Testis (tissue), 2 donors: ENCODE measurements at regions not wholly inside any gene's neighbourhood (a gene's known extent, or its start where the extent isn't known, plus 50 kb on each side); places are given as distances from the start of the nearest gene placed in this dataset.

Source experiments
- DNase-seq: peaks from one replicate; pipeline ENCODE4 v3.0.0-alpha.2; 2019
- H3K27ac ChIP-seq, 2 donors: fragments of 200-600 bp; sonication (generic); one replicate each; pipeline ENCODE4 v1.5.1; 2019
- H3K27me3 ChIP-seq: fragments of 200-600 bp; sonication (generic); one replicate; pipeline ENCODE4 v1.5.1; 2019
- H3K36me3 ChIP-seq: fragments of 200-600 bp; sonication (generic); one replicate; pipeline ENCODE4 v1.5.1; 2017; ENCODE audit warnings: low read depth; ENCODE audit errors: missing control alignments
- H3K4me1 ChIP-seq: fragments of 200-600 bp; sonication (generic); one replicate; pipeline ENCODE4 v1.5.1; 2019
- H3K4me3 ChIP-seq, 2 donors: fragments of 200-600 bp; sonication (generic); one replicate each; pipeline ENCODE4 v1.5.1; 2017 to 2019
- H3K9me3 ChIP-seq: fragments of 200-600 bp; sonication (generic); one replicate; pipeline ENCODE4 v1.5.1; 2017
- CTCF ChIP-seq, 3 experiments: fragments of 450-650 bp in 2 of 3; fragments of 200-600 bp in 1 of 3; sonication (generic) in 1 of 3; IDR thresholded peaks; one replicate each; pipeline ENCODE4 v1.5.1; 2016 to 2019; ENCODE audit warnings: antibody characterized with exemption in 3 of 3, mild to moderate bottlenecking in 2 of 3, moderate library complexity in 1 of 3
- POLR2A ChIP-seq: fragments of 450-650 bp; IDR thresholded peaks from one replicate; pipeline ENCODE4 v1.6.1; 2017; ENCODE audit warnings: antibody characterized with exemption, mild to moderate bottlenecking, moderate library complexity
- WGBS, 2 donors: methylation state at CpG; one replicate each; pipeline ENCODE4 v1.1.5; 2018; 5-methylcytosine and 5-hydroxymethylcytosine counted together
- intact Hi-C: fragments of 100-400 bp; cut with DNase I; formaldehyde crosslinking; loops from one replicate; pipeline ENCODE4 v1.15.1; 2023; ENCODE audit warnings: low total_unique reads

- no peaks in the 10 kb centered on the region for H3K4me1 ChIP-seq
- H3K4me3 ChIP-seq, result no peak overlapping the region
- H3K27me3 ChIP-seq, result no peaks in the 10 kb centered on the region
- H3K36me3 ChIP-seq, result no peaks in the 10 kb centered on the region
- no peaks in the 10 kb centered on the region for H3K9me3 ChIP-seq
- DNase-seq, result no peak
- TF ChIP-seq CTCF (IDR thresholded peaks at IDR 0.05) (no peak), POLR2A (no peak)
- H3K27ac ChIP-seq, result no peak overlapping the region
- intact Hi-C loops, result no loop called here
Observed at GRCh38 chr16:72552654-72553053, 380.7 kb upstream of the PMFBP1 start.

- no peaks in the 10 kb centered on the region for H3K36me3 ChIP-seq
- no peak overlapping the region for H3K27ac ChIP-seq
- no peak for DNase-seq
- H3K27me3 ChIP-seq, result no peaks in the 10 kb centered on the region
- H3K4me3 ChIP-seq, result no peak overlapping the region
- WGBS, 2 donors, result 85 to 100% methylated on average over 1 of the region's 1 CpG
- intact Hi-C loops, result no loop called here
- H3K4me1 ChIP-seq, result no peaks in the 10 kb centered on the region
- H3K9me3 ChIP-seq, result no peaks in the 10 kb centered on the region
- TF ChIP-seq POLR2A (no peak), CTCF (IDR thresholded peaks at IDR 0.05) (no peak)
Observed at GRCh38 chr16:72551649-72552048, 379.7 kb upstream of the PMFBP1 start.

DNA sequence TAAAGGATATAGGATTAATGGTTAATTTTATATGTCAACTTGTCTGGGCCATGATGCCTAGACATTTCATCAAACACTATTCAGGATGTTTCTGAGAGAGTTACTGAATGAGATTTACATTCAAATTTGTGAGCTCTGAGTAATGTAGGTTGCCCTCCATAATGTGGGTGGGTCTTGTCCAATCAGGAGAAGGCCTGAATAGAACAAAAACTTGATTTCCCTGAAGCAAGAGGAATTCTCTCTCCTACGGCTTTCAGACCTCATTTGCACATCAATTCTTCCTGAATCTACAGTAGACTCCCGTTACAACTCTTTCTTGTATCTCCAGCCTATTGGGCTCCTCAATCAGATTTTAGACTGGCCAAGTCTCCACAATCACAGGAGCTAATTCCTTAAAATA, 377.9 kb upstream of the PMFBP1 start:
- intact Hi-C loops, result no loop called here
- Histone ChIP-seq H3K36me3 (no peaks in the 10 kb centered on the region), H3K9me3 (no peaks in the 10 kb centered on the region), H3K4me1 (no peaks in the 10 kb centered on the region), H3K27ac (no peak overlapping the region), H3K4me3 (no peak overlapping the region), H3K27me3 (no peaks in the 10 kb centered on the region)
- 91 to 97% methylated on average over 2 of the region's 2 CpGs for WGBS, 2 donors
- DNase-seq, result no peak
- no peak for TF ChIP-seq CTCF (IDR thresholded peaks at IDR 0.05)
- no peak for TF ChIP-seq POLR2A

DNA sequence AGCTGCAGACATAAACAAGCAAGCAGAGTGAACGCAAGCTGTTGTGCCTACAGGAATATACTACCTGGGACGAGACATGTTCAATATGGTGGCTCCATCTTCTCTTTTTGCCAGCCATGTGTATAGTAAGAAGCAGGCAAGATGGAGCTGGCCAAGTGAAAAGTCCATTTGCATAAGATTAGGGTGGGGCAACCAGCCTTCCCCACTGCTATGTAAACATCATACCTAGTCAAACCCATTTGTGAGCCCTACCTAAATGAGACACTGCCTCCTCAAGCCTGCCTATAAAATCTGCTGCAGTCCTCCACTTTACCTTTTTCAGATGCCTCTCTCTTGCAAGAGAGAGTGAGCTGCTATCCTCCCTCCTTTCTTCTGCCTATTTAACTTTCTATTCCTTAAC, 370.1 kb upstream of the PMFBP1 start:
- TF ChIP-seq POLR2A, result no peak
- no peak for TF ChIP-seq CTCF (IDR thresholded peaks at IDR 0.05)
- Histone ChIP-seq H3K9me3 (no peaks in the 10 kb centered on the region), H3K36me3 (no peaks in the 10 kb centered on the region), H3K27ac (no peak overlapping the region), H3K27me3 (no peaks in the 10 kb centered on the region), H3K4me1 (no peaks in the 10 kb centered on the region), H3K4me3 (no peak overlapping the region)
- intact Hi-C loops, result no loop called here
- DNase-seq, result no peak
- WGBS, 2 donors, result 88 to 97% methylated on average over 2 of the region's 2 CpGs

DNA sequence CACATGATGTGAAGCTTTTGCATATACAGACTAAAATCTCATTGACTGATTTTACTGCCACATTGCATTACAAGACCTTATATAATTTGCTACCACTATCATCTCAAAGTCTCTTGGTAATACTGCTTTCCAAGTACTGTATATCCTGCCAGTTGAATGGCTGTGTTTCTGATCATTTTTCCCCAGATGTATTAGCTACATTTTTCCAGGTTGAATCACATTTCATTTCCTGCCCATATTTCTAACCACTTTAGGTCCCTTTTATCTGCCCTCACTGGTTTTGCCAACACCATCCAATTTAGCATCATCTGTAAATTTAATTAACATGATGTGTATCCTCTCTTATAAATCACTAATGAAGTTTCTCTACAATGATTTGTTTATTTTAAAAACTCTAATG, 365.7 kb upstream of the PMFBP1 start:
- TF ChIP-seq POLR2A (no peak), CTCF (IDR thresholded peaks at IDR 0.05) (no peak)
- no peaks in the 10 kb centered on the region for H3K27me3 ChIP-seq
- no peaks in the 10 kb centered on the region for H3K36me3 ChIP-seq
- no peak for DNase-seq
- H3K4me3 ChIP-seq, result no peak overlapping the region
- H3K4me1 ChIP-seq, result no peaks in the 10 kb centered on the region
- no peaks in the 10 kb centered on the region for H3K9me3 ChIP-seq
- H3K27ac ChIP-seq, result no peak overlapping the region
- intact Hi-C loops, result no loop called here
